PFSK-1 (cell line): ENCODE measurements at regions not wholly inside any gene's neighbourhood (a gene's known extent, or its start where the extent isn't known, plus 50 kb on each side); places are given as distances from the start of the nearest gene placed in this dataset.

Experiments used
- FOXP2 ChIP-seq: optimal IDR thresholded peaks from 2 replicates; pipeline ENCODE3; 2011; ENCODE audit warnings: borderline replicate concordance, control low read depth, inconsistent platforms; ENCODE audit not compliant: insufficient read depth; ENCODE audit errors: extremely low read length, extremely low read depth
- POLR2AphosphoS5 ChIP-seq: IDR thresholded peaks from 2 replicates; pipeline ENCODE4 v1.6.1; 2012; ENCODE audit warnings: low read depth, mild to moderate bottlenecking, control low read depth, low read length, moderate library complexity
- SIN3A ChIP-seq: IDR thresholded peaks from 2 replicates; pipeline ENCODE4 v1.6.1; 2012; ENCODE audit warnings: mild to moderate bottlenecking, low read length, moderate library complexity, borderline replicate concordance; ENCODE audit not compliant: insufficient read depth
- TAF1 ChIP-seq: IDR thresholded peaks from 2 replicates; pipeline ENCODE4 v1.6.1; 2012; ENCODE audit warnings: low read length, control low read depth, borderline replicate concordance; ENCODE audit not compliant: insufficient read depth
- TF ChIP-seq, protein P1 (sequence below), 2 experiments: IDR thresholded peaks; 2 replicates each; pipeline versions ENCODE4 v1.6.1 to v1.8.0; 2011 to 2012; ENCODE audit warnings: low read depth in 2 of 2, low read length in 2 of 2, control low read depth in 1 of 2, inconsistent platforms in 1 of 2, mild to moderate bottlenecking in 1 of 2, moderate library complexity in 1 of 2; ENCODE audit not compliant: insufficient read depth in 1 of 2

GRCh38 chr1:234928642-234929041 lies 200.0 kb downstream of the TOMM20 start:
- TF ChIP-seq SIN3A (no peak), FOXP2 (no peak), TAF1 (no peak), POLR2AphosphoS5 (no peak)
- TF ChIP-seq, protein P1, sequence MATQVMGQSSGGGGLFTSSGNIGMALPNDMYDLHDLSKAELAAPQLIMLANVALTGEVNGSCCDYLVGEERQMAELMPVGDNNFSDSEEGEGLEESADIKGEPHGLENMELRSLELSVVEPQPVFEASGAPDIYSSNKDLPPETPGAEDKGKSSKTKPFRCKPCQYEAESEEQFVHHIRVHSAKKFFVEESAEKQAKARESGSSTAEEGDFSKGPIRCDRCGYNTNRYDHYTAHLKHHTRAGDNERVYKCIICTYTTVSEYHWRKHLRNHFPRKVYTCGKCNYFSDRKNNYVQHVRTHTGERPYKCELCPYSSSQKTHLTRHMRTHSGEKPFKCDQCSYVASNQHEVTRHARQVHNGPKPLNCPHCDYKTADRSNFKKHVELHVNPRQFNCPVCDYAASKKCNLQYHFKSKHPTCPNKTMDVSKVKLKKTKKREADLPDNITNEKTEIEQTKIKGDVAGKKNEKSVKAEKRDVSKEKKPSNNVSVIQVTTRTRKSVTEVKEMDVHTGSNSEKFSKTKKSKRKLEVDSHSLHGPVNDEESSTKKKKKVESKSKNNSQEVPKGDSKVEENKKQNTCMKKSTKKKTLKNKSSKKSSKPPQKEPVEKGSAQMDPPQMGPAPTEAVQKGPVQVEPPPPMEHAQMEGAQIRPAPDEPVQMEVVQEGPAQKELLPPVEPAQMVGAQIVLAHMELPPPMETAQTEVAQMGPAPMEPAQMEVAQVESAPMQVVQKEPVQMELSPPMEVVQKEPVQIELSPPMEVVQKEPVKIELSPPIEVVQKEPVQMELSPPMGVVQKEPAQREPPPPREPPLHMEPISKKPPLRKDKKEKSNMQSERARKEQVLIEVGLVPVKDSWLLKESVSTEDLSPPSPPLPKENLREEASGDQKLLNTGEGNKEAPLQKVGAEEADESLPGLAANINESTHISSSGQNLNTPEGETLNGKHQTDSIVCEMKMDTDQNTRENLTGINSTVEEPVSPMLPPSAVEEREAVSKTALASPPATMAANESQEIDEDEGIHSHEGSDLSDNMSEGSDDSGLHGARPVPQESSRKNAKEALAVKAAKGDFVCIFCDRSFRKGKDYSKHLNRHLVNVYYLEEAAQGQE (IDR thresholded peaks at IDR 0.05; ENCODE audit: insufficient read depth in 1 of 2, low read depth in 2 of 2, low read length in 2 of 2) = no peak

DNA sequence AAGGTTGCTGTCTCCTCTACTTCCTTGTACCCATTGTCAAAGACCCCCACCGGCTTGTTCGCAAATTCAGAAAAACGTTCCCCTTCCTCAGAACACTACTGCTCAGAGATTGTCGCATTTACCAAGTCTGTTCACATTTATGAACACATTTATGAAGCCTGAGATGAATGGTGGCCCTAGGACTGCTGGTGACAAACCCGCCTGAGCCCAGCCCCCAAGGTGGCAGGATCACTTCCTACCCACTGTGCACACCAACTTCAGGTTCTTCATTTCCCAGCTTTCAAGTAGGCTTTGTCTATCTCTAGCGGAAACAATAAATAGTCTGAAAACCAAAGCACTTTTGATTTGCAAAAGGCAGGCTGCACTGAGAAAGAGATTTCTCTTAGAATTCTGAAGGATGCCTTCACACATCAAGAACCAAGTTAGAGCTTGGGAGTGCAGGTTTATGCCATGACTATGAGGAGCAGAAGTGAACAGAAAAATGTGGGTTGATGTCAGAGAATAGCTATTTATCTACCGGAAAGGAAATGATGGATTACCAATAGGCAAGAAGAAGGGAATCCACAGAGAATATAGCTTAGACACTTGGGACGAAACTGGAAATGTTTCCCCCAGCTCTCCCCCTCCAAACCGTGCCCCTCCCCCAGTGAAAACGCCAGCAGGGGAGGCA lies 200.5 kb downstream of the TOMM20 start:
- TF ChIP-seq TAF1 (no peak), FOXP2 (no peak), SIN3A (no peak), POLR2AphosphoS5 (no peak)
- TF ChIP-seq, protein P1 (IDR thresholded peaks at IDR 0.05; ENCODE audit: insufficient read depth in 1 of 2, low read depth in 2 of 2, low read length in 2 of 2) = no peak

DNA sequence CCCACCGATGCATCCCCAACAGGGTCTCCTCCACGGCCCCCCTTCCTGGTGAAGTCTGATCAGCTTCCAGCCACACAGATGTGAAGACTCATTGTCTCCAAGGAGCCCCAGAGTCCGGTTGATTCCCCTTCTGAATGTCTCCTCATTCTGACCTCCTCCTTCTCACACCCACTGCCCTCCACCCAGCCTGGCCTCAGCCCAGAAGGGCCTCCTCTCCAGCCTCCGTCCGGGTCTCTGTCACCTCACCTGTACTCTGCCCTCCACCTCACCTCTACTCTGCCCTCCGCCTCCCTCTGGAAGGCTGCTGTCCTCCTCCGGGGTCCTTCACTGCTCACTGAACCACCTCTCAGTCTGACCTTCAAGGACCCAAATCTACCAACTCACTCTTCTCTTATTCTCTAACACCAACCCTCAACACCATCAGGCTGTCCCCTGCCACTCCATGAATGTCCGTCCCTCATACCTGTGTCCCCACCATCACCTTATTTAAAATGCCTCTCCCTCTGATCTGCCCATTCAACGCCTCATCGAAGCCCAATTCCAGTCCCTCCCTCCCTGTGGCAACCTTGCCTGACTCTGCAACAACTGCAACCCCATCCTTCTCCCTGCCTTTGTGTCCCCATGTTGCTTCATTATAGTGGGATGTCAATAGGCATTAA lies 201.2 kb downstream of the TOMM20 start:
- TF ChIP-seq, protein P1 (IDR thresholded peaks at IDR 0.05; ENCODE audit: insufficient read depth in 1 of 2, low read depth in 2 of 2, low read length in 2 of 2) = no peak
- no peak for TF ChIP-seq POLR2AphosphoS5
- TF ChIP-seq SIN3A = no peak
- TF ChIP-seq TAF1 = no peak
- TF ChIP-seq FOXP2 = no peak

- TF ChIP-seq TAF1 = no peak
- no peak for TF ChIP-seq FOXP2
- TF ChIP-seq POLR2AphosphoS5 = no peak
- TF ChIP-seq, protein P1 (IDR thresholded peaks at IDR 0.05; ENCODE audit: insufficient read depth in 1 of 2, low read depth in 2 of 2, low read length in 2 of 2) = no peak
- TF ChIP-seq SIN3A = no peak
These were observed 201.9 kb downstream of the TOMM20 start for GRCh38 chr1:234926559-234927311.
